8988T (cell line): ENCODE measurements at regions not wholly inside any gene's neighbourhood (a gene's known extent, or its start where the extent isn't known, plus 50 kb on each side); places are given as distances from the start of the nearest gene placed in this dataset.

Experiments
- DNase-seq: peaks from one replicate; pipeline ENCODE4 v3.0.0; 2011

GRCh38 chr17:13293421-13293820, 275.6 kb upstream of the ELAC2 start:
- no peak for DNase-seq

GRCh38 chr17:13292291-13292690, 274.5 kb upstream of the ELAC2 start:
- DNase-seq = no peak

GRCh38 chr17:13288248-13288647, 270.4 kb upstream of the ELAC2 start:
- no peak for DNase-seq

- DNase-seq = no peak
Measured at GRCh38 chr17:13287226-13287625, 269.4 kb upstream of the ELAC2 start.

GRCh38 chr17:13283606-13284005, 265.8 kb upstream of the ELAC2 start:
- DNase-seq = no peak

GRCh38 chr17:13281626-13282025, 263.8 kb upstream of the ELAC2 start:
- no peak for DNase-seq

- no peak for DNase-seq
Measured at GRCh38 chr17:13273806-13274205, 256.0 kb upstream of the ELAC2 start.

- no peak for DNase-seq
Measured at GRCh38 chr17:13272296-13272695, 254.5 kb upstream of the ELAC2 start.

- DNase-seq = no peak
Measured at GRCh38 chr17:13268791-13269595, 251.2 kb upstream of the ELAC2 start.

- DNase-seq = no peak
Measured at GRCh38 chr17:13266606-13267005, 248.8 kb upstream of the ELAC2 start.

GRCh38 chr17:13265311-13265710, 247.5 kb upstream of the ELAC2 start:
- DNase-seq = no peak

GRCh38 chr17:13263746-13264145, 245.9 kb upstream of the ELAC2 start:
- DNase-seq = no peak

GRCh38 chr17:13256545-13256944, 238.7 kb upstream of the ELAC2 start:
- no peak for DNase-seq

GRCh38 chr17:13253733-13254410, 236.0 kb upstream of the ELAC2 start:
- DNase-seq = no peak

- DNase-seq = no peak
Measured at GRCh38 chr17:13244513-13244912, 226.7 kb upstream of the ELAC2 start.

- DNase-seq = no peak
Measured at GRCh38 chr17:13243585-13243984, 225.8 kb upstream of the ELAC2 start.

- DNase-seq = no peak
Measured at GRCh38 chr17:13240851-13241250, 223.0 kb upstream of the ELAC2 start.

GRCh38 chr17:13230350-13231264, 212.8 kb upstream of the ELAC2 start:
- DNase-seq = no peak

GRCh38 chr17:13228225-13228624, 210.4 kb upstream of the ELAC2 start:
- DNase-seq = no peak

GRCh38 chr17:13222975-13223374, 205.1 kb upstream of the ELAC2 start:
- DNase-seq = no peak

- DNase-seq = no peak
Measured at GRCh38 chr17:13212860-13213259, 195.0 kb upstream of the ELAC2 start.

GRCh38 chr17:13209081-13209480, 191.3 kb upstream of the ELAC2 start:
- no peak for DNase-seq

GRCh38 chr17:13204607-13205237, 186.9 kb upstream of the ELAC2 start:
- no peak for DNase-seq
